HEK293 (cell line): ENCODE measurements at regions not wholly inside any gene's neighbourhood (a gene's known extent, or its start where the extent isn't known, plus 50 kb on each side); places are given as distances from the start of the nearest gene placed in this dataset.

Source experiments
- CTCF ChIA-PET: fragments of 350-600 bp; formaldehyde crosslinking; extraction: SDS; loops from one replicate; lab custom pipeline; 2021; ENCODE audit warnings: antibody characterized with exemption; lab: Yijun Ruan, JAX
- POLR2A ChIA-PET: fragments of 300-600 bp; formaldehyde crosslinking; extraction: SDS; loops from one replicate; lab custom pipeline; 2020; ENCODE audit warnings: antibody characterized with exemption, inconsistent platforms; lab: Yijun Ruan, JAX
- H3K27ac ChIP-seq: fragments of 200-500 bp; sonication (Bioruptor generic); 2 replicates; pipeline ENCODE4 v1.5.1; 2014; ENCODE audit warnings: low read depth, low read length, control low read depth, inconsistent platforms; ENCODE audit errors: extremely low read depth
- H3K36me3 ChIP-seq, 2 experiments: fragments of 200-500 bp in 1 of 2; sonication (Bioruptor generic) in 1 of 2; 1 replicate in 1 of 2; 2 replicates in 1 of 2; pipeline ENCODE4 v1.5.1; 2014 to 2017; ENCODE audit warnings: inconsistent platforms in 2 of 2, low read length in 2 of 2; ENCODE audit not compliant: control insufficient read depth in 2 of 2, insufficient read depth in 1 of 2
- H3K4me1 ChIP-seq: fragments of 200-500 bp; sonication (Bioruptor generic); 2 replicates; pipeline ENCODE4 v1.5.1; 2014; ENCODE audit warnings: mild to moderate bottlenecking, low read length, inconsistent platforms; ENCODE audit not compliant: control insufficient read depth, insufficient read depth
- H3K4me3 ChIP-seq: 2 replicates; pipeline ENCODE4 v1.5.1; 2011; ENCODE audit warnings: low read depth, mild to moderate bottlenecking, control low read depth, low read length, moderate library complexity
- H3K9me3 ChIP-seq: fragments of 200-500 bp; sonication (Bioruptor generic); 2 replicates; pipeline ENCODE4 v1.5.1; 2014; ENCODE audit warnings: low read depth, low read length, inconsistent platforms; ENCODE audit not compliant: control insufficient read depth, insufficient read depth
- BCL11B ChIP-seq: fragments of 450-650 bp; formaldehyde crosslinking; IDR thresholded peaks from 2 replicates; pipeline ENCODE4 v1.5.1; 2016; ENCODE audit warnings: low read depth, missing biosample characterization, missing genetic modification characterization
- GLIS2 ChIP-seq: fragments of 450-650 bp; formaldehyde crosslinking; IDR thresholded peaks from 2 replicates; pipeline ENCODE4 v1.5.1; 2016; ENCODE audit warnings: missing biosample characterization, missing genetic modification characterization
- PRDM1 ChIP-seq: fragments of 450-650 bp; formaldehyde crosslinking; IDR thresholded peaks from 2 replicates; pipeline ENCODE4; 2016; ENCODE audit warnings: missing biosample characterization, missing genetic modification characterization
- PRDM4 ChIP-seq: fragments of 450-650 bp; formaldehyde crosslinking; IDR thresholded peaks from 2 replicates; pipeline ENCODE4 v1.5.1; 2017; ENCODE audit warnings: missing biosample characterization, missing genetic modification characterization
- SCRT1 ChIP-seq: fragments of 450-650 bp; formaldehyde crosslinking; IDR thresholded peaks from 2 replicates; pipeline ENCODE4 v1.5.1; 2016; ENCODE audit warnings: missing biosample characterization, missing genetic modification characterization, borderline replicate concordance
- SP2 ChIP-seq: fragments of 450-650 bp; formaldehyde crosslinking; IDR thresholded peaks from 2 replicates; pipeline ENCODE4 v1.5.1; 2016; ENCODE audit warnings: missing biosample characterization, missing genetic modification characterization
- SP7 ChIP-seq: fragments of 450-650 bp; formaldehyde crosslinking; IDR thresholded peaks from 2 replicates; pipeline ENCODE4 v1.5.1; 2016; ENCODE audit warnings: missing biosample characterization, missing genetic modification characterization
- TSHZ1 ChIP-seq: fragments of 450-650 bp; formaldehyde crosslinking; IDR thresholded peaks from 2 replicates; pipeline ENCODE4 v1.5.1; 2016; ENCODE audit warnings: missing biosample characterization, missing genetic modification characterization, borderline replicate concordance
- WT1 ChIP-seq: fragments of 450-650 bp; formaldehyde crosslinking; IDR thresholded peaks from 2 replicates; pipeline ENCODE4 v1.5.1; 2016; ENCODE audit warnings: missing biosample characterization, missing genetic modification characterization
- ZBTB8A ChIP-seq: fragments of 450-650 bp; formaldehyde crosslinking; IDR thresholded peaks from 2 replicates; pipeline ENCODE4 v1.5.1; 2016; ENCODE audit warnings: missing biosample characterization, missing genetic modification characterization
- ZFP37 ChIP-seq: fragments of 450-650 bp; formaldehyde crosslinking; IDR thresholded peaks from 2 replicates; pipeline ENCODE4 v1.5.1; 2016; ENCODE audit warnings: missing biosample characterization, missing genetic modification characterization
- ZNF239 ChIP-seq: fragments of 450-650 bp; formaldehyde crosslinking; IDR thresholded peaks from 2 replicates; pipeline ENCODE4 v1.5.1; 2016; ENCODE audit warnings: missing biosample characterization, missing genetic modification characterization
- ZNF266 ChIP-seq: fragments of 450-650 bp; formaldehyde crosslinking; IDR thresholded peaks from 2 replicates; pipeline ENCODE4 v1.5.1; 2016; ENCODE audit warnings: missing biosample characterization, missing genetic modification characterization, low read depth
- ZNF280C ChIP-seq: fragments of 450-650 bp; formaldehyde crosslinking; IDR thresholded peaks from 2 replicates; pipeline ENCODE4 v1.5.1; 2016; ENCODE audit warnings: missing biosample characterization, missing genetic modification characterization
- ZNF335 ChIP-seq: fragments of 450-650 bp; formaldehyde crosslinking; conservative IDR thresholded peaks from 2 replicates; pipeline ENCODE4 v1.5.1; 2016; ENCODE audit warnings: missing biosample characterization, missing genetic modification characterization
- ZNF366 ChIP-seq: fragments of 450-650 bp; formaldehyde crosslinking; conservative IDR thresholded peaks from 2 replicates; pipeline ENCODE4 v1.5.1; 2016; ENCODE audit warnings: missing biosample characterization, missing genetic modification characterization
- ZNF488 ChIP-seq: fragments of 450-650 bp; formaldehyde crosslinking; IDR thresholded peaks from 2 replicates; pipeline ENCODE4 v1.5.1; 2016; ENCODE audit warnings: missing biosample characterization, missing genetic modification characterization
- ZNF501 ChIP-seq: fragments of 450-650 bp; formaldehyde crosslinking; IDR thresholded peaks from 2 replicates; pipeline ENCODE4 v1.5.1; 2016; ENCODE audit warnings: missing biosample characterization, missing genetic modification characterization
- ZNF560 ChIP-seq: fragments of 450-650 bp; formaldehyde crosslinking; IDR thresholded peaks from 2 replicates; pipeline ENCODE4 v1.5.1; 2017; ENCODE audit warnings: missing biosample characterization, missing genetic modification characterization, borderline replicate concordance
- ZNF658 ChIP-seq: fragments of 450-650 bp; formaldehyde crosslinking; IDR thresholded peaks from 2 replicates; pipeline ENCODE4; 2016; ENCODE audit warnings: missing biosample characterization, missing genetic modification characterization
- ZNF660 ChIP-seq: fragments of 450-650 bp; IDR thresholded peaks from 2 replicates; pipeline ENCODE4 v1.5.1; 2018; ENCODE audit warnings: missing biosample characterization, mild to moderate bottlenecking, missing genetic modification characterization
- ZNF664 ChIP-seq: fragments of 450-650 bp; formaldehyde crosslinking; IDR thresholded peaks from 2 replicates; pipeline ENCODE4 v1.5.1; 2016; ENCODE audit warnings: missing biosample characterization, missing genetic modification characterization
- ZSCAN18 ChIP-seq: fragments of 450-650 bp; formaldehyde crosslinking; IDR thresholded peaks from 2 replicates; pipeline ENCODE4 v1.5.1; 2016; ENCODE audit warnings: missing biosample characterization, missing genetic modification characterization
- ZSCAN4 ChIP-seq: fragments of 450-650 bp; formaldehyde crosslinking; IDR thresholded peaks from 2 replicates; pipeline ENCODE4 v1.5.1; 2017; ENCODE audit warnings: missing biosample characterization, missing genetic modification characterization

GRCh38 chr1:30184393-30185141 is 538.8 kb downstream of the MATN1 start:
- ChIA-PET POLR2A (no interaction called here), CTCF (interaction anchor here (1.1 kb wide), 1 partner anchor 48 kb away, joined by 3 read pairs; no protein-coding TSS in a partner anchor)
- no peaks in the 10 kb centered on the region for H3K9me3 ChIP-seq

More at GRCh38 chr1:30184393-30185141, 538.8 kb downstream of the MATN1 start:
- Histone ChIP-seq H3K4me1 (no peaks in the 10 kb centered on the region), H3K4me3 (no peak overlapping the region), H3K27ac (no peak overlapping the region), H3K36me3 (no peaks in the 10 kb centered on the region)
- no peak for TF ChIP-seq ZSCAN18
- TF ChIP-seq SP2 (tag by site-specific recombination), result no peak
- no peak for TF ChIP-seq TSHZ1 (tag by site-specific recombination)
- TF ChIP-seq PRDM4 (tag by site-specific recombination), result no peak
- TF ChIP-seq ZNF660 (tag by site-specific recombination), result no peak
- TF ChIP-seq SCRT1 (tag by site-specific recombination), result no peak
- TF ChIP-seq ZNF658 (tag by site-specific recombination), result no peak
- no peak for TF ChIP-seq ZNF664 (tag by site-specific recombination)
- no peak for TF ChIP-seq ZNF560 (tag by site-specific recombination)
- TF ChIP-seq ZNF239 (tag by site-specific recombination), result no peak
- TF ChIP-seq ZNF335 (tag by site-specific recombination), result no peak
- no peak for TF ChIP-seq BCL11B (tag by site-specific recombination)
- TF ChIP-seq ZNF501 (tag by site-specific recombination), result no peak
- no peak for TF ChIP-seq ZNF488 (tag by site-specific recombination)
- TF ChIP-seq SP7 (tag by site-specific recombination), result no peak
- TF ChIP-seq ZBTB8A (tag by site-specific recombination), result no peak
- TF ChIP-seq ZNF266 (tag by site-specific recombination), result 0 out of 2 replicates have a peak, but pooled peaks have one; percentile 5
- TF ChIP-seq PRDM1, result peak; percentile 67; the same call in 1 of the 2 replicates
- TF ChIP-seq ZNF280C (tag by site-specific recombination), result no peak
- TF ChIP-seq ZFP37 (tag by site-specific recombination), result no peak
- TF ChIP-seq ZSCAN4 (tag by site-specific recombination), result no peak
- TF ChIP-seq GLIS2 (tag by site-specific recombination), result no peak
- TF ChIP-seq WT1 (tag by site-specific recombination), result no peak
- TF ChIP-seq ZNF366, result peak; percentile 76
